HG02884 (cell line): ENCODE measurements at regions not wholly inside any gene's neighbourhood (a gene's known extent, or its start where the extent isn't known, plus 50 kb on each side); places are given as distances from the start of the nearest gene placed in this dataset.

Source experiments
- ATAC-seq: cut with Tn5 transposase; IDR thresholded peaks from one replicate; pipeline ENCODE4 v1.9.1; 2021; ENCODE audit warnings: mild to moderate bottlenecking, moderate library complexity; ENCODE audit not compliant: unreplicated experiment

GRCh38 chr1:87673748-87674147 is 345.1 kb downstream of the LMO4 start:
- ATAC-seq = no peak

GRCh38 chr1:87674791-87675190 is 346.1 kb downstream of the LMO4 start:
- no peak for ATAC-seq

- ATAC-seq = no peak
Observed at GRCh38 chr1:87678266-87678665, 349.6 kb downstream of the LMO4 start.

DNA sequence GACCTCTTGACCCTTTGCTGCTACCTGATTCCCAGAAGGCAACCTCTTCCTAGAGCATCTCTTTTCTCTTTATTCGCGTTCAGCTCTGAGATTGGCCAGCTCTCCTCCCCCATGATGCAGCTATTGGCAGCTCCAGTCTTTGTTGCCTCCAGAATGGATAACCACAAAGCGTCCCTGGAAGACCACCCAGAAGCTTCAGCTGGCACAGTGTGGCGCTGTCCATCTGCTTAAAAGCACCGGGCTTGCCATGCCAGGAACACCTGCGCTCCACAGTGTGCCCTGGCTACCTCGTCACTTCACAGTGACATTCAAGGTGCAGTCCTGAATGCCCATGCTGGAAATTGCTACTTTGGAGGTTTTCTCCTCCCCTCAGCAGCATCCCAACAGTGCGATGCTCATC is 353.9 kb downstream of the LMO4 start:
- ATAC-seq = no peak

GRCh38 chr1:87683196-87683956 is 354.7 kb downstream of the LMO4 start:
- ATAC-seq = no peak

DNA sequence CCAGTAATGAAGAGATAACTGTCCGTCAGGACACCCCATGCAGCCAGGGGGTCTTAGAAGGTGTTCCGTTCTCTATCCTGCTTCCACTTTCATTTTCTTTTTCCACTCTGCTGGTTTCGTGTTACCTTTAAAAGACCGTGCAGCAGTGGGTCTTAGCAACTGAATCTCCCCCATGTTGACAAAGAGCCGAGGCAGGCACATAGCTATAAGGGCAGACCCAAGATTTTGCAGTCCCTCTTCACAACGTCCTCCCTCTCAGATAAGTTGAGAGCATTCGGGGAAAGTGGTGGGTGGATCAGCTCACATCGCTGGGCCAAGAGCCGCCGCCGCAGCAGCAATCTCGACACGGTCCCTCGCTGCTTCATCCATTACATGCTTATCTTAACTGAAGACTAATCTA is 355.5 kb downstream of the LMO4 start:
- no peak for ATAC-seq

GRCh38 chr1:87684713-87685205 is 356.1 kb downstream of the LMO4 start:
- no peak for ATAC-seq

- ATAC-seq = no peak
Observed at GRCh38 chr1:87685311-87686135, 356.8 kb downstream of the LMO4 start.

DNA sequence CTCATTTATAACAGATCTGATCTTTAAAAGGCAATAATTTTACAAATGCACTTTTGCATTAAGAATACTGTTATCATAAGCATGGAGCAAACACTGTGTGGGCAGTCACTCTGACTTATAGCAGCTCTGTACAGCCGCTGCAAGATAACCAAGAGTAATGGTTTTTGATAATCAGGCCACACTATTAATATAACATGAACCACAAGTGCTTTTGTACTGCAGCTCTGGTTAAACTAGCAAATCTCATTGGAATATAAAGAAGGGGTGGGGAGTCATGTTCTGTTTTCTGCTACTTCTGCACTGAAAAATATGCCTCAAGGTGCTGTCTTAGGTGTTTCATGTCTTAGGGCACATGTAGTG is 357.4 kb downstream of the LMO4 start:
- ATAC-seq = no peak

DNA sequence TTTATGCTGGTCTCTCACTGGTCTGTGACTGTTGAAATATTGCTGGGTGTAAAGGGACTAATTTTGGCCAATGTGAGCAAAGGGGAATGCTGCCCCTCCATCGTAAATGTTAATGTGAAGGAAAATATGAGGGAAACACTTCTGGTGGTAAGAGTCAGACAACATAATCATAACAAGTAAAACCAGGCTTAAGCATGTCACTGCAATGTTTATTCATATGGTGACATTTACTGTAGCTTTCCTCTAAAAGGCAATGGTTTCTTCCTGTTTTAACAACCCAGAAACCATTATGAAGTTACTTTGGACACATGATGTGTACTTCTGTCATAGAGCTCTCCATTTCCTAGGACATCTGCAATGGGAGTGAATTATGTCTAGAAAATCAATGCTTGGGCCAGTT is 358.0 kb downstream of the LMO4 start:
- ATAC-seq = no peak

GRCh38 chr1:87688136-87688535 is 359.5 kb downstream of the LMO4 start:
- no peak for ATAC-seq

DNA sequence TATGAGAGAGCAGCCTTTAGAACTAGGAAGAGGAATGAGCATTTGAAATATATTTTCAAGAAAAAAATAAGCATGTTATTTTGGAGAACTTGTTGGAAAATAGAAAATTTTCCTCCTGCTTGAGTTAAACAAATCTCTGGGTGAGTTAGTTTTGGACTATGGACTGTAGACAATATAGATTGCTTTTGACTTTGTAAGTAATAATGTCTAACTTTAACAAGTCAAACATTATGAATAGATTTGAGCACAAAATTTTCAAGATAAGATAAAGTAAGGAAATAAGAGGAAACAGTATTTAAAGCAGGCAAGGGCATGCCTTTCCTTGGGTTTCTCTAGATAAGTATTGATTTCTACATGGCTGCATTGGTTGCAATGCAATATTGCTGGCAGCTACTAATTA is 360.8 kb downstream of the LMO4 start:
- ATAC-seq = no peak

- ATAC-seq = no peak
Observed at GRCh38 chr1:87696483-87696882, 367.8 kb downstream of the LMO4 start.

DNA sequence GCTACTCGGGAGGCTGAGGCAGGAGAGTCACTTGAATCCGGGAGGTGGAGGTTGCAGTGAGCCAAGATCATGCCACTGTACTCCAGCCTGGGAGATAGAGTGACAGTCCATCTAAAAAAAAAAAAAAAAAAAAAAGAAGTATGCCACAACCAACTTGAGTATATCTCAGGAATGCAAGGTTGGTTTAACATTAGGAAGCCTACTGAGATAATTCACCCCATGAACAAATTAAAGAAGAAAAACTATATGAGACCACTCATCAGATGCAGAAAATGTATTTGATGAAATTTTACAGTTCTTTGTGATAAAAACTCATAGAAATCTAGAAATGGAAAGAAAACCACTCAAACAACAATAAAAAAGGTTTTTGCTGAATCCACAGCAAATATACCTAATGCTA is 373.8 kb downstream of the LMO4 start:
- no peak for ATAC-seq

- no peak for ATAC-seq
Observed at GRCh38 chr1:87705233-87705632, 376.6 kb downstream of the LMO4 start.

- ATAC-seq = no peak
Observed at GRCh38 chr1:87706203-87706602, 377.5 kb downstream of the LMO4 start.

- ATAC-seq = no peak
Observed at GRCh38 chr1:87706779-87707228, 378.1 kb downstream of the LMO4 start.

GRCh38 chr1:87707411-87707810 is 378.7 kb downstream of the LMO4 start:
- no peak for ATAC-seq

- no peak for ATAC-seq
Observed at GRCh38 chr1:87712261-87713010, 383.8 kb downstream of the LMO4 start.

DNA sequence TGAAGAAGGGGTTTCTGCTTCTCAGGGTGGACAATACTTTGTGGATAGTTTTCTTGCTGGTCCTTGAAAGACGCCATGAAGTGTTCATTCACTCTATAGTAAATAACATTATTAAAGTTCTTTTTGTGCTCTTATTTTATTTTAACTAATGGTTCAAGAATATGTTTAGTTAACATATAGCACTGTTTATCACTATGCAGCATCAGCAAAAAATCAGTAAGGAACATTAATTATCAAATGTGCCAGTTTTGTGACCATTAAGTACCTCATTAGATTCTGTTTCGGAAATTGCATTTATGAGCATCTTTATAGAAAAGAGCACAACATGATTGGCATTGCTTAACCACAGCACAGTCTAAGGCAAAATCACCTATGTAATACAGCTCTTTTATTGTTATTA is 385.6 kb downstream of the LMO4 start:
- ATAC-seq = no peak

GRCh38 chr1:87715052-87715451 is 386.4 kb downstream of the LMO4 start:
- ATAC-seq = no peak
